GM12878 (cell line): ENCODE measurements at regions not wholly inside any gene's neighbourhood (a gene's known extent, or its start where the extent isn't known, plus 50 kb on each side); places are given as distances from the start of the nearest gene placed in this dataset.

ENCODE experiments used
- ATAC-seq: fragments of 200-7000 bp; cut with Tn5 transposase; 3 replicates; pipeline ENCODE4 v1.9.1; 2020; ENCODE audit warnings: mild to moderate bottlenecking, moderate library complexity
- BruUV-seq: library from RNA; stranded (reverse); fragments of 400-500 nt; replicated peaks from 2 replicates; lab custom pipeline; 2021; lab: Mats Ljungman, UMichigan
- CTCF ChIA-PET: fragments of 300-600 bp; sonication (Branson Sonifier 250); formaldehyde crosslinking; extraction: SDS; loops from one replicate; lab custom pipeline; 2021; ENCODE audit warnings: inconsistent platforms; lab: Yijun Ruan, JAX
- POLR2A ChIA-PET: fragments of 350-600 bp; formaldehyde crosslinking; extraction: SDS; loops from one replicate; lab custom pipeline; 2021; ENCODE audit warnings: inconsistent platforms; lab: Charles Lee
- RAD21 ChIA-PET: fragments of 300-600 bp; sonication (Branson Sonifier 250); formaldehyde crosslinking; loops from one replicate; lab custom pipeline; 2023; ENCODE audit warnings: antibody characterized with exemption; ENCODE audit not compliant: unreplicated experiment; lab: Charles Lee
- SMC1A ChIA-PET: fragments of 300-600 bp; sonication (Branson Sonifier 250); formaldehyde crosslinking; loops from one replicate; lab custom pipeline; 2023; ENCODE audit not compliant: unreplicated experiment, uncharacterized antibody; lab: Charles Lee
- DNase-seq: peaks from one replicate; pipeline ENCODE4 v3.0.0-alpha.2; 2011; ENCODE audit warnings: low read depth, low spot score
- FAIRE-seq: peaks from 3 replicates; lab custom pipeline; 2011; peaks lifted over from hg19 to GRCh38; lab: Jason Lieb, UNC
- H2AFZ ChIP-seq: 2 replicates; pipeline ENCODE4 v1.6.0; 2011; ENCODE audit warnings: low read depth, low read length, control low read depth; ENCODE audit not compliant: control insufficient read depth
- H3K27ac ChIP-seq: 2 replicates; pipeline ENCODE4 v1.5.1; 2011; ENCODE audit warnings: control low read depth; ENCODE audit not compliant: control insufficient read depth, insufficient read depth
- H3K27me3 ChIP-seq, 2 experiments: replicated peaks in 1 of 2; 2 replicates each; pipeline versions ENCODE4 v1.6.0 to v1.6.1; 2011; ENCODE audit warnings: low read length in 1 of 2; ENCODE audit not compliant: control insufficient read depth in 2 of 2, insufficient read depth in 2 of 2
- H3K36me3 ChIP-seq, 2 experiments: 2 replicates each; pipeline ENCODE4 v1.5.1; 2011; ENCODE audit warnings: low read length in 1 of 2; ENCODE audit not compliant: control insufficient read depth in 2 of 2, insufficient read depth in 2 of 2
- H3K4me1 ChIP-seq: 2 replicates; pipeline ENCODE4 v1.6.1; 2011; ENCODE audit warnings: mild to moderate bottlenecking, low read length, moderate library complexity, mixed read lengths; ENCODE audit not compliant: control insufficient read depth, insufficient read depth
- H3K4me2 ChIP-seq: 2 replicates; pipeline ENCODE4 v1.6.0; 2011; ENCODE audit warnings: control low read depth; ENCODE audit not compliant: control insufficient read depth, insufficient read depth
- H3K4me3 ChIP-seq: fragments of 200-600 bp; sonication (generic); 2 replicates; pipeline ENCODE4 v1.5.1; 2016
- H3K79me2 ChIP-seq: 2 replicates; pipeline ENCODE4 v1.6.0; 2011; ENCODE audit warnings: low read length; ENCODE audit not compliant: control insufficient read depth, insufficient read depth
- H3K9ac ChIP-seq: 2 replicates; pipeline ENCODE4 v1.8.0; 2011; ENCODE audit warnings: low read length, control low read depth, mixed read lengths; ENCODE audit not compliant: control insufficient read depth, insufficient read depth
- H3K9me3 ChIP-seq: replicated peaks from 3 replicates; pipeline ENCODE4 v1.5.1; 2011; ENCODE audit warnings: mild to moderate bottlenecking, low read length; ENCODE audit not compliant: control insufficient read depth, insufficient read depth
- H4K20me1 ChIP-seq: 2 replicates; pipeline ENCODE4 v1.6.0; 2011; ENCODE audit not compliant: control insufficient read depth, insufficient read depth
- BHLHE40 ChIP-seq, 2 experiments: fragments of 450-650 bp in 1 of 2; IDR thresholded peaks; 2 replicates each; pipeline ENCODE4 v1.6.1; 2011 to 2017; ENCODE audit warnings: low read depth in 2 of 2, borderline replicate concordance in 1 of 2, improper control_type of control experiment in 1 of 2, low read length in 1 of 2, mild to moderate bottlenecking in 1 of 2
- CHD4 ChIP-seq: fragments of 200-600 bp; sonication (generic); IDR thresholded peaks from 2 replicates; pipeline ENCODE4 v1.6.1; 2016; ENCODE audit warnings: mild to moderate bottlenecking
- EED ChIP-seq: sonication (generic); IDR thresholded peaks from 2 replicates; pipeline ENCODE4 v1.6.1; 2016; ENCODE audit warnings: antibody characterized with exemption, low read depth
- EZH2 ChIP-seq: IDR thresholded peaks from 2 replicates; pipeline ENCODE4 v1.6.1; 2012; ENCODE audit warnings: low read depth, mild to moderate bottlenecking, control low read depth, inconsistent platforms, low read length, borderline replicate concordance; ENCODE audit not compliant: control insufficient read depth
- FOXM1 ChIP-seq: IDR thresholded peaks from 2 replicates; pipeline ENCODE4 v1.6.1; 2012; ENCODE audit warnings: low read depth, mild to moderate bottlenecking, inconsistent platforms, low read length, moderate library complexity
- IKZF1 ChIP-seq: fragments of 450-650 bp; conservative IDR thresholded peaks from 2 replicates; pipeline ENCODE4 v1.6.1; 2017; ENCODE audit warnings: antibody characterized with exemption, mild to moderate bottlenecking
- IKZF2 ChIP-seq, 2 experiments: fragments of 450-650 bp; IDR thresholded peaks; 2 replicates each; pipeline ENCODE4 v1.6.1; 2017; ENCODE audit warnings: mild to moderate bottlenecking in 2 of 2, moderate library complexity in 2 of 2
- IRF4 ChIP-seq: IDR thresholded peaks from 2 replicates; pipeline ENCODE4 v1.6.1; 2011; ENCODE audit warnings: low read depth, low read length
- JUNB ChIP-seq: IDR thresholded peaks from 2 replicates; pipeline ENCODE4 v1.6.1; 2016; ENCODE audit warnings: antibody characterized with exemption, mild to moderate bottlenecking
- MTA2 ChIP-seq: fragments of 450-650 bp; IDR thresholded peaks from 2 replicates; pipeline ENCODE4 v1.6.1; 2016; ENCODE audit warnings: low read depth, mild to moderate bottlenecking, moderate library complexity
- NFIC ChIP-seq: IDR thresholded peaks from 2 replicates; pipeline ENCODE4 v1.6.1; 2012; ENCODE audit warnings: low read depth, mild to moderate bottlenecking, inconsistent platforms, low read length, moderate library complexity
- NFYA ChIP-seq: IDR thresholded peaks from 2 replicates; pipeline ENCODE4 v1.6.1; 2011; ENCODE audit warnings: low read depth, mild to moderate bottlenecking, low read length, improper control_type of control experiment, borderline replicate concordance
- RB1 ChIP-seq: fragments of 450-650 bp; formaldehyde crosslinking; IDR thresholded peaks from 2 replicates; pipeline ENCODE4 v1.6.1; 2017; ENCODE audit warnings: mild to moderate bottlenecking, borderline replicate concordance
- RUNX3 ChIP-seq: IDR thresholded peaks from 2 replicates; pipeline ENCODE4 v1.6.1; 2012; ENCODE audit warnings: low read length, inconsistent platforms
- SKIL ChIP-seq: fragments of 450-650 bp; IDR thresholded peaks from 2 replicates; pipeline ENCODE4 v1.6.1; 2017; ENCODE audit warnings: mild to moderate bottlenecking, low read depth, inconsistent platforms; ENCODE audit not compliant: poor library complexity, severe bottlenecking
- SMC3 ChIP-seq: IDR thresholded peaks from 2 replicates; pipeline ENCODE4 v1.6.1; 2011; ENCODE audit warnings: low read length, improper control_type of control experiment, borderline replicate concordance
- SP1 ChIP-seq: IDR thresholded peaks from one replicate; pipeline ENCODE4 v1.6.1; 2011; ENCODE audit warnings: low read depth, low read length
- SRF ChIP-seq, 2 experiments: IDR thresholded peaks; 2 replicates each; pipeline ENCODE4 v1.6.1; 2011; ENCODE audit warnings: low read depth in 2 of 2, low read length in 2 of 2, mild to moderate bottlenecking in 1 of 2, moderate library complexity in 1 of 2
- ZNF384 ChIP-seq: IDR thresholded peaks from 2 replicates; pipeline ENCODE4 v1.6.1; 2012; ENCODE audit warnings: low read depth, mild to moderate bottlenecking, low read length, improper control_type of control experiment, borderline replicate concordance
- WGBS: methylation state at CpG from one replicate; pipeline ENCODE4 v1.1.6; 2016; ENCODE audit warnings: low lambda C conversion rate; ENCODE audit not compliant: insufficient replicate concordance, insufficient coverage; ENCODE audit errors: missing lambda C conversion rate; 5-methylcytosine and 5-hydroxymethylcytosine counted together
- in situ Hi-C: fragments of 300-500 bp; cut with MboI; formaldehyde crosslinking; loops from 9 replicates; pipeline ENCODE4 v1.14.3; 2018; ENCODE audit warnings: mixed read lengths
- intact Hi-C: fragments of 100-400 bp; cut with micrococcal nuclease; formaldehyde crosslinking; loops from one replicate; pipeline ENCODE4 v1.14.2; 2022; ENCODE audit not compliant: unreplicated experiment
- TF ChIP-seq, protein P1 (sequence below): fragments of 450-650 bp; IDR thresholded peaks from 2 replicates; pipeline ENCODE4 v1.6.1; 2017; ENCODE audit warnings: borderline replicate concordance

GRCh38 chr13:99124046-99124400 lies 76.6 kb upstream of the UBAC2 start (continued):
- TF ChIP-seq, protein P1, sequence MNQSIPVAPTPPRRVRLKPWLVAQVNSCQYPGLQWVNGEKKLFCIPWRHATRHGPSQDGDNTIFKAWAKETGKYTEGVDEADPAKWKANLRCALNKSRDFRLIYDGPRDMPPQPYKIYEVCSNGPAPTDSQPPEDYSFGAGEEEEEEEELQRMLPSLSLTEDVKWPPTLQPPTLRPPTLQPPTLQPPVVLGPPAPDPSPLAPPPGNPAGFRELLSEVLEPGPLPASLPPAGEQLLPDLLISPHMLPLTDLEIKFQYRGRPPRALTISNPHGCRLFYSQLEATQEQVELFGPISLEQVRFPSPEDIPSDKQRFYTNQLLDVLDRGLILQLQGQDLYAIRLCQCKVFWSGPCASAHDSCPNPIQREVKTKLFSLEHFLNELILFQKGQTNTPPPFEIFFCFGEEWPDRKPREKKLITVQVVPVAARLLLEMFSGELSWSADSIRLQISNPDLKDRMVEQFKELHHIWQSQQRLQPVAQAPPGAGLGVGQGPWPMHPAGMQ = no peak
- no peak for TF ChIP-seq RUNX3
- no peak for TF ChIP-seq NFIC
- no peak for TF ChIP-seq FOXM1

DNA sequence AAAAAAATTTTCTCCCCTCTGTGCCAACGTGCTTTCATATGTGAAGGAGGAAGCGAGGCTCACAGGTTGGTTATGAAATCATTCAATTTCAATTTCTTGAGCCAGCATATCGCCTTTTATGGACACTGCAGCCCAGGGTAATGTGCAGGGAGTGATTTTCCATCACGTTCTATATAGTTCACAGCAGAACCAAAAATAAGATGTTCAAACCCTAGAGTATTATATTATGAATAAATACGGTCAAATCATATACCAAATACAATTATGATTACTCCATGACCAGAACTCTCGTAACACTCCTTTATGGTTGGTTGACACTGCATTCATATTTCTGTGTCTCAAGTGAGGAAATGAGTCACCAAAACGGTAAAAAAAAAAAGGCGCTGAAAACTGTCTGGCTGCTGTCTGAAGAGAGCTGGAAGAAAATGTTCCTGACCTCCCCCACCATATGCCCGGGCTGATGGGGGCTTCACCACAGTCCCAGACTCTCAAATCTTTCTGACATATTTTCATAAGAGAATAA lies 75.8 kb upstream of the UBAC2 start:
- peak; percentile 34 for DNase-seq
- peak; percentile 85 for ATAC-seq
- H3K4me1 ChIP-seq = peaks cover 14% of the 10 kb centered on the region
- WGBS = 2% methylated on average over 9 of the region's 9 CpGs
- ChIA-PET POLR2A (interaction anchor here (0.7 kb wide), 1 partner anchor 622 kb away, joined by 3 read pairs; no protein-coding TSS in a partner anchor), SMC1A (interaction anchor here (0.6 kb wide), 1 partner anchor 1388 kb away, joined by 4 read pairs; no protein-coding TSS in a partner anchor), RAD21 (interaction anchor here (0.6 kb wide), 1 partner anchor 271 kb away, joined by 3 read pairs; no protein-coding TSS in a partner anchor), CTCF (no interaction called here)
- H3K4me3 ChIP-seq = no peak overlapping the region; the same call in 1 of the 2 replicates
- peak overlapping the region; percentile 77 for H3K4me2 ChIP-seq
- intact Hi-C loops (no loop called here), in situ Hi-C loops (no loop called here)
- H2AFZ ChIP-seq = no peak overlapping the region
- peak; percentile 49 for FAIRE-seq
- BruUV-seq = no TSS peak
- H3K9me3 ChIP-seq = no peaks in the 10 kb centered on the region; the same call in 2 of the 3 replicates
- no peaks in the 10 kb centered on the region for H3K79me2 ChIP-seq
- H3K36me3 ChIP-seq = no peaks in the 10 kb centered on the region
- H4K20me1 ChIP-seq = no peaks in the 10 kb centered on the region
- no peak overlapping the region for H3K9ac ChIP-seq
- no peak overlapping the region for H3K27ac ChIP-seq
- peaks cover 0 to 3% of the 10 kb centered on the region in 2 experiments; a peak in 2 of 4 replicates for H3K27me3 ChIP-seq
- TF ChIP-seq EZH2 = no peak
- TF ChIP-seq NFYA = no peak
- no peak for TF ChIP-seq RB1
- no peak for TF ChIP-seq IKZF1
- TF ChIP-seq SKIL = peak; percentile 48
- no peak for TF ChIP-seq IKZF2 (IDR thresholded peaks at IDR 0.05)
- TF ChIP-seq BHLHE40 (IDR thresholded peaks at IDR 0.05; ENCODE audit: borderline replicate concordance in 1 of 2, low read depth in 2 of 2, low read length in 1 of 2) = no peak
- no peak for TF ChIP-seq EED
- TF ChIP-seq SRF (IDR thresholded peaks at IDR 0.05; ENCODE audit: low read depth in 2 of 2, low read length in 2 of 2) = peak in 1 of 2 experiments; percentile 75; a peak in 2 of 4 replicates
- peak; percentile 55 for TF ChIP-seq RUNX3
- no peak for TF ChIP-seq SP1
- 0 out of 2 replicates have a peak, but pooled peaks have one; percentile 28 for TF ChIP-seq IRF4
- TF ChIP-seq MTA2 = 0 out of 2 replicates have a peak, but pooled peaks have one; percentile 17
- TF ChIP-seq JUNB = peak; percentile 86
- no peak for TF ChIP-seq CHD4
- peak; percentile 70; the same call in 1 of the 2 replicates for TF ChIP-seq ZNF384
- no peak for TF ChIP-seq SMC3
